GM12878 (cell line): ENCODE measurements at regions not wholly inside any gene's neighbourhood (a gene's known extent, or its start where the extent isn't known, plus 50 kb on each side); places are given as distances from the start of the nearest gene placed in this dataset.

Experiments
- ATAC-seq: fragments of 200-7000 bp; cut with Tn5 transposase; 3 replicates; pipeline ENCODE4 v1.9.1; 2020; ENCODE audit warnings: mild to moderate bottlenecking, moderate library complexity
- BruUV-seq: library from RNA; stranded (reverse); fragments of 400-500 nt; replicated peaks from 2 replicates; lab custom pipeline; 2021; lab: Mats Ljungman, UMichigan
- CTCF ChIA-PET: fragments of 300-600 bp; sonication (Branson Sonifier 250); formaldehyde crosslinking; extraction: SDS; loops from one replicate; lab custom pipeline; 2021; ENCODE audit warnings: inconsistent platforms; lab: Yijun Ruan, JAX
- POLR2A ChIA-PET: fragments of 350-600 bp; formaldehyde crosslinking; extraction: SDS; loops from one replicate; lab custom pipeline; 2021; ENCODE audit warnings: inconsistent platforms; lab: Charles Lee
- RAD21 ChIA-PET: fragments of 300-600 bp; sonication (Branson Sonifier 250); formaldehyde crosslinking; loops from one replicate; lab custom pipeline; 2023; ENCODE audit warnings: antibody characterized with exemption; ENCODE audit not compliant: unreplicated experiment; lab: Charles Lee
- SMC1A ChIA-PET: fragments of 300-600 bp; sonication (Branson Sonifier 250); formaldehyde crosslinking; loops from one replicate; lab custom pipeline; 2023; ENCODE audit not compliant: unreplicated experiment, uncharacterized antibody; lab: Charles Lee
- DNase-seq: peaks from one replicate; pipeline ENCODE4 v3.0.0-alpha.2; 2011; ENCODE audit warnings: low read depth, low spot score
- FAIRE-seq: peaks from 3 replicates; lab custom pipeline; 2011; peaks lifted over from hg19 to GRCh38; lab: Jason Lieb, UNC
- H2AFZ ChIP-seq: 2 replicates; pipeline ENCODE4 v1.6.0; 2011; ENCODE audit warnings: low read depth, low read length, control low read depth; ENCODE audit not compliant: control insufficient read depth
- H3K27ac ChIP-seq: 2 replicates; pipeline ENCODE4 v1.5.1; 2011; ENCODE audit warnings: control low read depth; ENCODE audit not compliant: control insufficient read depth, insufficient read depth
- H3K27me3 ChIP-seq, 2 experiments: replicated peaks in 1 of 2; 2 replicates each; pipeline versions ENCODE4 v1.6.0 to v1.6.1; 2011; ENCODE audit warnings: low read length in 1 of 2; ENCODE audit not compliant: control insufficient read depth in 2 of 2, insufficient read depth in 2 of 2
- H3K36me3 ChIP-seq, 2 experiments: 2 replicates each; pipeline ENCODE4 v1.5.1; 2011; ENCODE audit warnings: low read length in 1 of 2; ENCODE audit not compliant: control insufficient read depth in 2 of 2, insufficient read depth in 2 of 2
- H3K4me1 ChIP-seq: 2 replicates; pipeline ENCODE4 v1.6.1; 2011; ENCODE audit warnings: mild to moderate bottlenecking, low read length, moderate library complexity, mixed read lengths; ENCODE audit not compliant: control insufficient read depth, insufficient read depth
- H3K4me2 ChIP-seq: 2 replicates; pipeline ENCODE4 v1.6.0; 2011; ENCODE audit warnings: control low read depth; ENCODE audit not compliant: control insufficient read depth, insufficient read depth
- H3K4me3 ChIP-seq: fragments of 200-600 bp; sonication (generic); 2 replicates; pipeline ENCODE4 v1.5.1; 2016
- H3K79me2 ChIP-seq: 2 replicates; pipeline ENCODE4 v1.6.0; 2011; ENCODE audit warnings: low read length; ENCODE audit not compliant: control insufficient read depth, insufficient read depth
- H3K9ac ChIP-seq: 2 replicates; pipeline ENCODE4 v1.8.0; 2011; ENCODE audit warnings: low read length, control low read depth, mixed read lengths; ENCODE audit not compliant: control insufficient read depth, insufficient read depth
- H3K9me3 ChIP-seq: replicated peaks from 3 replicates; pipeline ENCODE4 v1.5.1; 2011; ENCODE audit warnings: mild to moderate bottlenecking, low read length; ENCODE audit not compliant: control insufficient read depth, insufficient read depth
- H4K20me1 ChIP-seq: 2 replicates; pipeline ENCODE4 v1.6.0; 2011; ENCODE audit not compliant: control insufficient read depth, insufficient read depth
- NR2C1 ChIP-seq: fragments of 450-650 bp; IDR thresholded peaks from 2 replicates; pipeline ENCODE4 v1.6.1; 2017; ENCODE audit warnings: antibody characterized with exemption, mild to moderate bottlenecking, moderate library complexity
- NR2F1 ChIP-seq: fragments of 450-650 bp; conservative IDR thresholded peaks from 2 replicates; pipeline ENCODE4 v1.6.1; 2017; ENCODE audit warnings: mild to moderate bottlenecking
- STAT3 ChIP-seq: IDR thresholded peaks from 2 replicates; pipeline ENCODE4 v1.6.1; 2011; ENCODE audit warnings: low read depth, low read length, improper control_type of control experiment
- USF1 ChIP-seq: IDR thresholded peaks from 2 replicates; pipeline ENCODE4 v1.6.1; 2011; ENCODE audit warnings: borderline replicate concordance, low read depth, mild to moderate bottlenecking, moderate library complexity, mixed read lengths, low read length; ENCODE audit not compliant: insufficient read depth; ENCODE audit errors: extremely low read length
- ZNF274 ChIP-seq: IDR thresholded peaks from one replicate; pipeline ENCODE4 v1.8.0; 2011; ENCODE audit not compliant: insufficient read length, insufficient read depth
- ZSCAN29 ChIP-seq: fragments of 450-650 bp; IDR thresholded peaks from 2 replicates; pipeline ENCODE4 v1.6.1; 2017; ENCODE audit warnings: mild to moderate bottlenecking, moderate library complexity
- in situ Hi-C: fragments of 300-500 bp; cut with MboI; formaldehyde crosslinking; loops from 9 replicates; pipeline ENCODE4 v1.14.3; 2018; ENCODE audit warnings: mixed read lengths
- intact Hi-C: fragments of 100-400 bp; cut with micrococcal nuclease; formaldehyde crosslinking; loops from one replicate; pipeline ENCODE4 v1.14.2; 2022; ENCODE audit not compliant: unreplicated experiment
- TF ChIP-seq, protein P1 (sequence below): IDR thresholded peaks from 2 replicates; pipeline ENCODE4 v1.6.1; 2012; ENCODE audit warnings: low read depth, low read length, improper control_type of control experiment

- RAD21 ChIA-PET, result no interaction called here
- H3K9me3 ChIP-seq, result no peaks in the 10 kb centered on the region
- DNase-seq (no peak), FAIRE-seq (no peak), ATAC-seq (no peak)
- H3K4me2 ChIP-seq, result no peak overlapping the region
- CTCF ChIA-PET, result no interaction called here
- no peak overlapping the region for H3K9ac ChIP-seq
- SMC1A ChIA-PET, result interaction anchor here (0.9 kb wide), 1 partner anchor 283 kb away, joined by 3 read pairs; no protein-coding TSS in a partner anchor
- H3K27me3 ChIP-seq, result no peaks in the 10 kb centered on the region
- no peak for TF ChIP-seq ZSCAN29
- no peak for TF ChIP-seq NR2C1
- no peak for TF ChIP-seq ZNF274
- TF ChIP-seq NR2F1, result no peak
- TF ChIP-seq, protein P1, sequence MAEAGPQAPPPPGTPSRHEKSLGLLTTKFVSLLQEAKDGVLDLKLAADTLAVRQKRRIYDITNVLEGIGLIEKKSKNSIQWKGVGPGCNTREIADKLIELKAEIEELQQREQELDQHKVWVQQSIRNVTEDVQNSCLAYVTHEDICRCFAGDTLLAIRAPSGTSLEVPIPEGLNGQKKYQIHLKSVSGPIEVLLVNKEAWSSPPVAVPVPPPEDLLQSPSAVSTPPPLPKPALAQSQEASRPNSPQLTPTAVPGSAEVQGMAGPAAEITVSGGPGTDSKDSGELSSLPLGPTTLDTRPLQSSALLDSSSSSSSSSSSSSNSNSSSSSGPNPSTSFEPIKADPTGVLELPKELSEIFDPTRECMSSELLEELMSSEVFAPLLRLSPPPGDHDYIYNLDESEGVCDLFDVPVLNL, result no peak
- TF ChIP-seq STAT3, result no peak
- TF ChIP-seq USF1, result no peak
- no peaks in the 10 kb centered on the region for H4K20me1 ChIP-seq
- no peak overlapping the region for H3K4me3 ChIP-seq
- H2AFZ ChIP-seq, result no peak overlapping the region
- POLR2A ChIA-PET, result no interaction called here
- no peaks in the 10 kb centered on the region for H3K36me3 ChIP-seq
- H3K27ac ChIP-seq, result no peak overlapping the region
- in situ Hi-C loops, result no loop called here
- no peaks in the 10 kb centered on the region for H3K4me1 ChIP-seq
- intact Hi-C loops, result no loop called here
- BruUV-seq, result no TSS peak
- no peaks in the 10 kb centered on the region for H3K79me2 ChIP-seq
These were observed 954.9 kb downstream of the TDRD15 start for GRCh38 chr2:22078701-22079100.
